ENCODE measurements at regions not wholly inside any gene's neighbourhood (a gene's known extent, or its start where the extent isn't known, plus 50 kb on each side); places are given as distances from the start of the nearest gene placed in this dataset.

GRCh38 chr1:86296305-86297205 lies 99.6 kb downstream of the ODF2L start:
- H3K4me3 ChIP-seq (ENCODE audit: low read depth, low read length): no peak overlapping the region
- DNase-seq (ENCODE audit: low read depth): no peak
- TF ChIP-seq CTCF (conservative IDR thresholded peaks at IDR 0.05; ENCODE audit: low read depth, low read length): no peak

- no peak for TF ChIP-seq CTCF (conservative IDR thresholded peaks at IDR 0.05; ENCODE audit: low read depth, low read length)
- DNase-seq (ENCODE audit: low read depth): no peak
- H3K4me3 ChIP-seq (ENCODE audit: low read depth, low read length): no peak overlapping the region
These were observed 106.4 kb downstream of the ODF2L start for GRCh38 chr1:86289746-86290145.

GRCh38 chr1:86289161-86289560 lies 107.0 kb downstream of the ODF2L start:
- H3K4me3 ChIP-seq (ENCODE audit: low read depth, low read length): no peak overlapping the region
- no peak for DNase-seq (ENCODE audit: low read depth)
- TF ChIP-seq CTCF (conservative IDR thresholded peaks at IDR 0.05; ENCODE audit: low read depth, low read length): no peak

GRCh38 chr1:86288586-86289147 lies 107.5 kb downstream of the ODF2L start:
- no peak for DNase-seq (ENCODE audit: low read depth)
- no peak for TF ChIP-seq CTCF (conservative IDR thresholded peaks at IDR 0.05; ENCODE audit: low read depth, low read length)
- no peak overlapping the region for H3K4me3 ChIP-seq (ENCODE audit: low read depth, low read length)

- H3K4me3 ChIP-seq (ENCODE audit: low read depth, low read length): no peak overlapping the region
- DNase-seq (ENCODE audit: low read depth): no peak
- no peak for TF ChIP-seq CTCF (conservative IDR thresholded peaks at IDR 0.05; ENCODE audit: low read depth, low read length)
These were observed 110.3 kb downstream of the ODF2L start for GRCh38 chr1:86285796-86286195.

GRCh38 chr1:86282611-86283010 lies 113.5 kb downstream of the ODF2L start:
- TF ChIP-seq CTCF (conservative IDR thresholded peaks at IDR 0.05; ENCODE audit: low read depth, low read length): no peak

More at GRCh38 chr1:86282611-86283010, 113.5 kb downstream of the ODF2L start:
- H3K4me3 ChIP-seq (ENCODE audit: low read depth, low read length): no peak overlapping the region
- DNase-seq (ENCODE audit: low read depth): no peak
